GM18873 (cell line): ENCODE measurements at regions not wholly inside any gene's neighbourhood (a gene's known extent, or its start where the extent isn't known, plus 50 kb on each side); places are given as distances from the start of the nearest gene placed in this dataset.
"Not testable (repeated sequence)": the region's sequence is repeated elsewhere in the genome, so short reads cannot be mapped to it uniquely, and the experiment has no call there.

ENCODE experiments used
- ATAC-seq: cut with Tn5 transposase; IDR thresholded peaks from one replicate; pipeline ENCODE4 v1.9.1; 2021; ENCODE audit warnings: mild to moderate bottlenecking, moderate library complexity, moderate number of reproducible peaks; ENCODE audit not compliant: unreplicated experiment, low FRiP score

DNA sequence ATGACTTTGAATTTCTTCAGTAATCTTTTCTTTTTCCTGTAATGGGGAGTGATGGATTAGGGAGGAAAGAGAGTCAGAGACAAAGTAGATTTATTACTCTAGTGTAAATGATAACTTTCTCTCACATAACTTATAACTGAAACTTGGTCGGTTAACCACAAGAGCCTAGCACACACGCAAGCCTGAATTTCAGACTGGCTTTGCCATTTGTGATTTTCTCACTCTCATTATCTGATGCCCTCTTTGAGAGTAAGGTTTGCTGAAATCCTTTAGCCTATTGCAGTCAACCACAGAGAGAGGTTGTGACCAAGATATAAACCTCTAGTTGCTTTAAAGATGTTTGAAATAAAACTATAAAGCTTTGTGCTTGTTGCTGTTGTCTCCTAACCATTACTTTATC, 117.9 kb upstream of the NETO1 start:
- no peak for ATAC-seq

DNA sequence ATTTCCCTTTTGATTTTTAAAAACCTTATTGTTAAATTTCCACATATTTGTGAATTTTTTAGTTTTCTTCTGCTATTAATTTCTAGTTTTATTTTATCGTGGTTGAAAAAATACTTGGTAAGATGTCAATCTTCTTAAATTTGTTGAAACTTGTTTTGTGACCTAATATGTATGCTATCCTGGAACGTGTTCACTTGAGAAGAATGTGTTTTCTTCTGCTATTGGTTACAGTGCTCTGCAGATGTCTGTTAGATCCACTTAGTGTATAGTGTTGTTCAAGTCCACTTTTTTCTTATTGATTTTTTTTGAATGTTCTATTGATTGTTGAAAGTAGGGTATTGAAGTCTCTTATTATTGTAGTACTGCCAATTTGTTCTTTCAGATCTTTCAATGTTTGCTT, 116.5 kb upstream of the NETO1 start:
- no peak for ATAC-seq

DNA sequence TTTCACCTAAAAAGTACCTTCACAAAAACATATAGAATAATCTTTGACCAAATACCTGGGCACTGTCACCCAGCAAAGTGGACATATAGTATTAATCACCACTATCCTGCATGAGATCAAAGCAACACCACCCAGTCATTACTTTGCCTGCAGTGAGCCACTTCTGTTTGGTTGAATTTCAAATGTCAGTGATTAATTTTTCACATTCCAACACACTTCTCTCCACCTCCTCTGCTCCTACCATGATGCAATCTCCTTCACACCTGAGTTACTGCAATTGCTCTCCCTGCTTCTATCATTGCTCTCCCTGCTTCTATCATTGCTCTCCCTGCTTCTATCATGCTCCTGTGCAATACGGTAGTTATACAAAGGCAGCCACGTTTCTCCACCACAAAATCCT, 106.1 kb upstream of the NETO1 start:
- no peak for ATAC-seq

DNA sequence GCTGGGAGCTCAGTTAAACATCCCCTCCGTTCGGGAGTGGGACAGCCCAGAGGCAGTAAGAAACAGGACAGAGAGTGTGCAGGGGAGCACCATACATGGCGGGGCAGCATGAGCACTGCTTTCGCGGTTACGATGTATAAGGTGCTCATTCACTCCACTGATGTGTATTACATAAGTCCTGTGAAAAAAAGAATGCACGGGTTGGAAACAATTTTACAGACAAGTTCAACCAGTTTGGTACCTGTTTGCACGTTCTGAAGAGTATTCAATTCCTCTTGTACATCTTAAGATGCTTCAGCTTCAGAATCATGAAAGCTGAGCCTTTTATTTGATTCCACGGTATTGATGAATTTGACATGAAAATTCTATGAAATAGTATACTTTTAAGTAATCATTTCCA, 97.8 kb upstream of the NETO1 start:
- ATAC-seq = no peak

DNA sequence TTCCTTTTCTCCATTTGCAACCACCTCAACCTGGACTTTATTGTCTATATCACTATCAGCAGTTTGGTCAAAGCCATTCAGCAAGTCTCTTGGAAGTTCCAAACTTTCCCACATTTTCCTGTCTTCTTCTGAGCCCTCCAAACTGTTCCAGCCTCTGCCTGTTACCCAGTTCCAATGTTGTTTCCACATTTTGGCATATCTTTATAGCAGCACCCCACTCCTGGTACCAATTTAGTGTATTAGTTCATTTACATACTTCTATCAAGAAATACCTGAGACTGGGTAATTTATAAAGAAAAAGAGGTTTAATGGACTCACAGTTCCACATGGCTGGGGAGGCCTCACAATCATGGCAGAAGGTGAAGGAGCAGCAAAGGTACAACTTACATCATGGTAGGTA, 90.4 kb upstream of the NETO1 start:
- not testable (repeated sequence) for ATAC-seq

DNA sequence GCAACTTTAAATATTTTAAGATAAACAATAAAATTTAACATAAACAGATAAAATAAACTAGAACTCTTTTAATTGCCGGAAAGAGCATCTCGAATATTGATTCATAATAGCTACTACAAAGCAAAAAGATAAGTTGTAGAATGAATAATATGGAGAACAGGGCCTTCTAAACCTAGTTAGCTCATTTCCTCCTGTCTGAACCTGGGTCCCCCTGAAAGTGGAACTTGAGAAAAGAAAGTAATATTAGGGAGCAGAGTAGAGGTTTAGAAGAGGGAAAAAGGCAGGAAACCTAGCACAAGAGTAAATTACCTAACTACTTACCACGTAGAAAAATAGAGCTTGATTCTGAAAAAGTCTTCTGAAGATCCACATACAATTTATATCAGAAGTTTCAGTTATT, 80.7 kb upstream of the NETO1 start:
- no peak for ATAC-seq

DNA sequence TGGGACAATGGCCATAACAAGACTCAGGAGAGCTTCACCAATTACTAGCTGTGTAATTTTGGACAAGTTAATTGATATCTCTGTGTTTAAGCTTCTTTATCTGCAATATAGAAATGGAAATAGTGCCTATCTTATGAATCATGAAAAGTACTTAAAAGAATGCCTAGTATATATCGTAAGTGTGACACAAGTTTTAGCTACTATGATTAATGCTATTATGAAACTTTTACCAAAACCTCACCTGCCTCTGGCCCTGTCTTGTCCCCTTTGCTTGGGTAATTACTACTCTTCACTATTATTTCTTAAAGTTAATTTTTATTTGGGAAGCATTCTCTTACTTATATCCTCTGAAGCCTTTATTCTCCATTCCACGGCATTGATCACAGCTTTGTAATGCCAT, 75.0 kb upstream of the NETO1 start:
- ATAC-seq = no peak

DNA sequence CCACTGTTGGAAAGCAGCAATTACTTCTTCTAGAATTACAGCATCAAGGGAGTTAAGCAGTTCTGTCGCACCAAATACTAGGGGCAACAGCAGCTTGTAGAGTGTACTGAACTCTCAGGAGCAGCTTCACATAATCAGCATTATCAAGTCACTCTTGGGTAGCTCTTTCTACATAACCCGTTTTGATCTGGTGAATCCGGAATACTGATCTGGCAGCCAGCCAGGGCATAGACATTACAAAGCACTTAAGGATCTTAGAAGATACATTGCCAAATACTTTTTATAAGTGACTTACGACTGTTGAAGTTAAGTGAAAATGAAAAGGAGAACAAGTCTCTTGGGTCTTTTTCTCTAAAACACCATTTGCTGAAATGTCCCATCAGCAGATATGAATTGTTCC, 73.2 kb upstream of the NETO1 start:
- ATAC-seq = no peak

DNA sequence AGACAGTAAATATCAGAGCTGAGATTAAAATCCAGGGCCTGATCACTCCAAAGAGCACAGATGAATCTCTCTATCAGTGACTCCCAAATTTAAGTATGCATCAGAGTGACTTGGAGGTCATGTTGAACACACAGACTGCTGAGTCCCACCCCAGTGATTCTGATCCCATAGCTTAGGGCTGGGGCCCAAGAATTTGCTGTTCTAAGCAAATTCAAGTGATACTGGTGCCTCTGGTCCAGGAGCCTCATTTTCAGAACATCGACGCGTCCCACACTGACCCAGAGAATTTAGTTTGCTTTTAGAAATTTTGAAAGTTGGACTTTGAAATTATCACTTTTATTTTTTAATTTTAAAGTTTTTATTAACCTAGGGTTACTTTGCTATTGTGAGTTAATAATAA, 72.7 kb upstream of the NETO1 start:
- ATAC-seq = no peak

DNA sequence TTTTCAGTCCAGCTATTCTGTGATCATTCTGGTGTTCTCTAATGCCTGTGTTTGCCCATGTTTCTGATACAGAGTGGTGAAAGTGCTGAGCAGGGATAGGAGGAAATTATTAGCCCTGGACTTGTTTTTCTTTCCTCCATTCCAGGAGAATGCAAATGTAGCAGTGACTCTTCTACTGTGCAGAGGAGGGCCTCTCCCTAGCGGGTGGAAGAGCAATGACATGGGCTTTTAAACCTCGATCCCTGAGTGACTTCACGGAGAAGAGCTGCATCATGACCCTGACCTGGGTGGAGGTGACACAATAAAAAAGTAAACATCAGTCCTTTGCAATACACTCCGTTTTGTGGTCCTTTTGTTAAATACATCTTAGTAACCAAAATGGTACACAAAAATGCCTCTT, 68.0 kb upstream of the NETO1 start:
- no peak for ATAC-seq

DNA sequence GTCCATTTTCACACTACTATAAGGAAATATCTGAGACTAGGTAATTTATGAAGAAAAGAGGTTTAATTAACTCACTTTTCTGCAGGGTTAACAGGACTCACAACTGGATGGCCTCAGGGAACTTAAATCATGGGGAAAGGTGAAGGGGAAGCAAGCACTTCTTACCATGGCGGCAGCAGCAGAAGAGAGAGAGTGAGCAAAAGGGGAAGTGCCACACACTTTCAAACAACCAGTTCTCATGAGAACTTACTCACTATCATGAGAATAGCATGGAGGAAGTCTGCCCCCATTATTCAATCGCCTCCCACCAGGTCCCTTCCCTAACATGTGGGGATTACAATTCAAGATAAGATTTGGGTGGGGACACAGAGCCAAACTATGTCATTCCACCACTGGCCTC, 55.1 kb upstream of the NETO1 start:
- ATAC-seq = no peak
